D721Med (cell line): ENCODE measurements at regions not wholly inside any gene's neighbourhood (a gene's known extent, or its start where the extent isn't known, plus 50 kb on each side); places are given as distances from the start of the nearest gene placed in this dataset.
"Not testable (repeated sequence)": the region's sequence is repeated elsewhere in the genome, so short reads cannot be mapped to it uniquely, and the experiment has no call there.

Experiments used
- DNase-seq: peaks from one replicate; pipeline ENCODE4 v3.0.0; 2011; ENCODE audit warnings: low spot score; ENCODE audit not compliant: insufficient read length
- FAIRE-seq: peaks from 2 replicates; lab custom pipeline; 2011; peaks lifted over from hg19 to GRCh38; lab: Jason Lieb, UNC
- CTCF ChIP-seq: IDR thresholded peaks from 2 replicates; pipeline ENCODE4 v1.5.1; 2012; ENCODE audit warnings: mild to moderate bottlenecking, control low read depth; ENCODE audit not compliant: insufficient read depth; ENCODE audit errors: missing control alignments

GRCh38 chr4:188727746-188728145 lies 588.5 kb downstream of the TRIML1 start:
- no peak for DNase-seq
- no peak for TF ChIP-seq CTCF
- FAIRE-seq: no peak

DNA sequence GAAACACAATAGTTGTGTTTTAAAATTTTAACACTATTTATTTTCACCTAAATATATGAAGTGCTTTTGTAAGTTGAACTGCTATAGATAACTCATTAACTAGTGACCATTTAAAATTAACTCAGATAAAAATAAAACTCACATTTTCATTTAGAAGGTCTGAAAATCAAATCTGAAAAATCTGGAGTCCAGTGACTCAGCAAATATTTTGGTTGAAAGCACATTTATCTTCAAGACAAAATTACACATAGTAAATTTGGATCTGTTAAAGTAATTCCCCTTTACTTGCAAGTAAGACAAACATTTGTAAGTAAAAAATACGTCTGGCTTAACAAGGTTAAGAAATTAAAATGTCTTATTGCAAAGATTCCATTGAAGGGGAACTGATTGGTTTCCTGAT lies 589.1 kb downstream of the TRIML1 start:
- no peak for FAIRE-seq
- TF ChIP-seq CTCF: no peak
- DNase-seq: no peak

DNA sequence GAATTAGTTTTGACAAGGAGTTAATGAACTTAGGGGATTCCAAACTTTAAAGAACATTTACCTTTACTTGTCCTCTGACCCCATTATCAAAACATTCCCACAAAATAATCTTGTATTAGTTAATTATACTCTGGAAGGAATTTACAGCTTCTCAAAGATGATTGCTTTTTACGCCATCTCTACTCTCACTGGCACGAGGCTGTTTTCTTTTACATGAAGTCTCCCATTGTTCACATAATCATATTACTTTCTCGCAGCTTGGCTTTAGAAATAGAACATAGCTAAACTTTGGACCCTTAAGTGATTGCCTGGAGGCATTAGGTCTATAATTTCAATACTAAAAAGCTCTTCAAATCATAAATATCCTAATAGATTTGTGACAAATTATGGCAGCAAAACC lies 592.9 kb downstream of the TRIML1 start:
- no peak for DNase-seq
- TF ChIP-seq CTCF: no peak
- no peak for FAIRE-seq

- FAIRE-seq (no peak), DNase-seq (no peak)
- TF ChIP-seq CTCF: no peak
Measured at GRCh38 chr4:188735082-188735481, 595.8 kb downstream of the TRIML1 start.

DNA sequence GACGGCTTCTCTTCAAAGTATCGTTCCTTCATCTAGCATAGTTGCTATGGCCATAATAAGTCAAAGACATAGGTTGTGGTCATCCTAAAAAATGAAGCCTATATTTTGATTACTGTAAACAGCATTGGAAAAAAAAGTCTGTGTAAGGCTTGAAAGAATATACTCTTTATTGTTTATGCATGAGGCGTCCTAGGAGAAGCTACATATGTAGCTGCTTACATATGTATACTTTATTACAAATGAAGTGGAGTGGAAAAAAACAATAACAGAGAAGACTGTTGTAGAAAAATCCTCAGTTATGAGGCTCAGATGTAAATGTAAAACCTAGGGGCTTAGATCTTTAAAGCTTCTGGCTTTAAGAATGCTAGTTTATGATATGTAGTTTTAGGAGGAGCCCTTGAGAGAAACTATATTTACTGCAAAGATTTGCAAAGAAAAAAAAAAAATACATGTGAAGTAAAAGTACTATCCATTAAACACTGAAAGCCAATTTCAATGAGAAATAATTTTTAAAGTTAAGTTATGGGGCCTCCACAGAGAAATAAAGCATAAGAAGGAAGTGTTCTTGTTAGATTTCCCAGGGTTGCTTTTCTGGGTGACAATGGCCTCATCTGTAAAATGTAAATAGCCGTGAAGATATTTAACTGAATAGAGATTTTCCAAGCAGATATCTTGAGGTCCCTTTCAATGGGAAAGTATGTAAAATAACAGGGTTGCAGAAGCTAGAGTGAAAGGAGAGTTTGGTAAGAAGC lies 598.2 kb downstream of the TRIML1 start:
- FAIRE-seq: no peak
- no peak for DNase-seq
- no peak for TF ChIP-seq CTCF

DNA sequence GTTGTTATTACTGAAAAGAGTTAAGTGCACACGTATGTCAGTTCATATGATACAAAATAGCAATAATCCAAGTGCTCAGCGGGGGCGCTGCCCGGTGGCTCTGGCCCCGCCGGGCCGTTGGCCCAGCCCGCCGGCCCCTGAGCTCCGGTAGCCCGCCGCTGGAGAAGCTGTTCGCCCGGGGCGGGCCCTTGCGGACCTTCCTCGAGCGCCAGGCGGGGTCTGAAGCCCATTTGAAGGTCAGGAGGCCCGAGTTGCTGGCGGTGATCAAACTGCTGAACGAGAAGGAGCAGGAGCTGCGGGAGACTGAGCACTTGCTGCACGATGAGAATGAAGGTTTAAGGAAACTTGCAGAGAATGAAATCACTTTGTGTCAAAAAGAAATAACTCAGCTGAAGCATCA lies 599.0 kb downstream of the TRIML1 start:
- DNase-seq, FAIRE-seq: not testable (repeated sequence)

- not testable (repeated sequence) for FAIRE-seq, DNase-seq
Measured at GRCh38 chr4:188740172-188740571, 600.9 kb downstream of the TRIML1 start.

DNA sequence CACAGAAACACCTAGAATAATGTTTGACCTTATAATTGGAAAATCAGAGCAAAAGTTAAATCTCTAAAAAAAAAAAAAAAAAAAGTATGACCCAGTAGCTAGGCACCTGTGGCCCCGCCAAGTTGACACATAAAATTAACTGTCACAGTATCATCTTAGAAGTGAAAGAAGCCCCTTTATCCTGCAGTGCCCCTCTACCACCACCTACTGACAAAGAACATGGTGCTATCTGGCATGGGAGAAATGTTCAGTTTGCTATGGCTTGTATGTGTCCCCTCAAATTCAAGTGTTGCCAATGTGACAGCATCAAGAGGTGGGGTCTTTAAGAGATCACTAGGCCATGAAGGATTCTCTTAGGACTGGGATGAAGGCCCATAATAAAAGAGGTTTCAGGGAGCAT lies 601.5 kb downstream of the TRIML1 start:
- DNase-seq, FAIRE-seq: not testable (repeated sequence)
